RWPE1 (cell line): ENCODE measurements at regions not wholly inside any gene's neighbourhood (a gene's known extent, or its start where the extent isn't known, plus 50 kb on each side); places are given as distances from the start of the nearest gene placed in this dataset.

Source experiments
- CTCF ChIA-PET: fragments of 350-600 bp; sonication (Branson Sonifier 250); formaldehyde crosslinking; extraction: SDS; loops from one replicate; lab custom pipeline; 2021; lab: Yijun Ruan, JAX
- POLR2A ChIA-PET: fragments of 400-600 bp; formaldehyde crosslinking; extraction: SDS; loops from one replicate; lab custom pipeline; 2020; ENCODE audit warnings: antibody characterized with exemption; ENCODE audit not compliant: low non-redundant PET; lab: Yijun Ruan, JAX
- DNase-seq: peaks from one replicate; pipeline ENCODE4 v3.0.0; 2012; ENCODE audit warnings: low spot score
- H3K27ac ChIP-seq: fragments of 450-650 bp; 2 replicates; pipeline ENCODE4 v1.5.1; 2017
- TF ChIP-seq, protein P1 (sequence below): fragments of 450-650 bp; conservative IDR thresholded peaks from 2 replicates; pipeline ENCODE4 v1.5.1; 2017; ENCODE audit warnings: low read depth, mild to moderate bottlenecking

DNA sequence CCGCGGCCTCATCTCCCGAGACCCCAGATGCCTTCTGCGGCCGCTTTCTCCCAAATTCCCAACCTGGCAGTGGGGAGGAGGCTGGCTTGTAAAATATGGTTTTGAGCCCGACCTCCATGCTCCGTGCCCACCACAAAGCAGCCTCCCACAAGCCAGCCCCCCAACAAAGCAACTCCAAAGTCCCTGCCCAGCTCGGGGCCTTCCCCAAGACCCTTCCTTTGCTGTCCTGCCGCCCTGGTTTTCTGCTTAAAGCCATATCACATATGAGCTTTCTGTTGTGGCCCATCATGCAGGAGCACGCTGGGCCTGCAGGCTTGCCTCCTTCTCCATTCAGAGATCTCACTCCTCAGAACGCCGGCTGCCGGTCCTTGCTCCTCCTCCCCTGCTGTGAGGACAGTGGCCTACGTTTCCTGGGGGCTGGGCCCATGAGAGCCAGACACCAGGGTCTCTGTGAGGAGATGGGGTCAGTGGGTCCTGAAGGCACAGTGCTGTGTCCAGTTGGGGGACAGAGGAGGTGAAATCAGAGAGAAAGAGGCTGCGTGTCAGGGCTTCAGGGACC is 680.0 kb downstream of the BRD1 start:
- ChIA-PET POLR2A (no interaction called here), CTCF (no interaction called here)
- TF ChIP-seq, protein P1, sequence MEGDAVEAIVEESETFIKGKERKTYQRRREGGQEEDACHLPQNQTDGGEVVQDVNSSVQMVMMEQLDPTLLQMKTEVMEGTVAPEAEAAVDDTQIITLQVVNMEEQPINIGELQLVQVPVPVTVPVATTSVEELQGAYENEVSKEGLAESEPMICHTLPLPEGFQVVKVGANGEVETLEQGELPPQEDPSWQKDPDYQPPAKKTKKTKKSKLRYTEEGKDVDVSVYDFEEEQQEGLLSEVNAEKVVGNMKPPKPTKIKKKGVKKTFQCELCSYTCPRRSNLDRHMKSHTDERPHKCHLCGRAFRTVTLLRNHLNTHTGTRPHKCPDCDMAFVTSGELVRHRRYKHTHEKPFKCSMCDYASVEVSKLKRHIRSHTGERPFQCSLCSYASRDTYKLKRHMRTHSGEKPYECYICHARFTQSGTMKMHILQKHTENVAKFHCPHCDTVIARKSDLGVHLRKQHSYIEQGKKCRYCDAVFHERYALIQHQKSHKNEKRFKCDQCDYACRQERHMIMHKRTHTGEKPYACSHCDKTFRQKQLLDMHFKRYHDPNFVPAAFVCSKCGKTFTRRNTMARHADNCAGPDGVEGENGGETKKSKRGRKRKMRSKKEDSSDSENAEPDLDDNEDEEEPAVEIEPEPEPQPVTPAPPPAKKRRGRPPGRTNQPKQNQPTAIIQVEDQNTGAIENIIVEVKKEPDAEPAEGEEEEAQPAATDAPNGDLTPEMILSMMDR = no peak
- H3K27ac ChIP-seq = no peak overlapping the region
- DNase-seq = no peak

DNA sequence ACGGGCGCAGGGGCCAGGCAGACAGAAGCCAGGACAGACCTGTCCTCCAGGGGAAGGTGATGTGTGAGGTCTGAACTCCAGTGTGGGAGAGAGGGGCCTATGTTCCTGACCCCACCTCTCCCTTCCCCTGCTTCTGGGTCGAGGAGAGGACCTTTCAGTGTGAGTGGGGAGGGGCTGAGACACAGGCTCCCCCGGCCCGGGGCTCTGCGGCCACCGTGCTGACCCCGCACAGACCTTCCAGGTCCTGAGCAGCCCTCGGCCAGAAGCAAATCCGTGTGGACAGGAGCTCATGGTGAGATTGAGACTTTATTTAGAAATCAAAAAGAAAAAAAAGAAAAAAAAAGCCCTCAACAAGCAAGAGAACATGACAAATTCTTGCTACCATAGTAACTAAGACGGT is 680.5 kb downstream of the BRD1 start:
- TF ChIP-seq, protein P1 = no peak
- H3K27ac ChIP-seq = no peak overlapping the region
- CTCF ChIA-PET = no interaction called here
- POLR2A ChIA-PET = no interaction called here
- no peak for DNase-seq

DNA sequence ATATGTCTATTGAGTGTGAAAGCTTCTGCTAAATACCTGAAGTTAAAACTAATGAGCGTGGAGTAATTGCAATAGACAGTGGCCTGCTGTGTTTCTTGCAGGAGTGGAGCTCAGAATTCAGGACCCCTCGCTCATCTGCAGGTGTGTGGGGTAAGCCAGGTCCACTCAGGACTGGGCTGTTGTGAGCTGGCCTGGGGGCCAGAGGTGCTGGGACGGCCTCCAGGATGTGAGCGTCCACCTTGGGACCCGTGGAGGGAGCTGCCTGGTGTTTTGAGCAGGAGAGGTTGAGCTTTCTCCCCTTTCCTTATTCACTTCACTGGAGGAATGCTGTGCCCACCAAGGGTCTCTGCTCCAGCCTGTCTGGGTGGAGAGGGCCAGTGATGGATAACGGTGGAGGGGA is 681.2 kb downstream of the BRD1 start:
- TF ChIP-seq, protein P1 = no peak
- H3K27ac ChIP-seq = no peak overlapping the region
- ChIA-PET CTCF (no interaction called here), POLR2A (no interaction called here)
- DNase-seq = no peak

DNA sequence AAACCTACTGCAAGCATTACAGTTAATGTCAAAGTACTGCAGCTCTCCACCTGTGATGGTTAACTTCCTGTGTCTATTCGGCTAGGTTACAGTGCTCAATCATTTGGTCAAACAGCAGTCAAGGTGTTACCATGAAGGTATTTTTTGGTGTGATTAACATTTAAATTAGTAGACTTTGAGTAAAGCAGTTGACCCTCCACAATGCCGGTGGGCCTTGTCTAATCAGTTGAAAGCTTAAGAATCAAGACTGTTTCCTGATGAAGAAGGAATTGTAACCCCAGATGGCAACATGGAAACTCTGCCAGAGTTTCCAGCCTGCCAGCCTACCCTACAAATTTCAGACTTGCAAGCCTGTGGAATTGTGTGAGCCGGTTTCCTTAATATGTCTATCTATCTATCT is 683.9 kb downstream of the BRD1 start:
- CTCF ChIA-PET = no interaction called here
- no peak for DNase-seq
- TF ChIP-seq, protein P1 = no peak
- H3K27ac ChIP-seq = no peak overlapping the region
- POLR2A ChIA-PET = no interaction called here

DNA sequence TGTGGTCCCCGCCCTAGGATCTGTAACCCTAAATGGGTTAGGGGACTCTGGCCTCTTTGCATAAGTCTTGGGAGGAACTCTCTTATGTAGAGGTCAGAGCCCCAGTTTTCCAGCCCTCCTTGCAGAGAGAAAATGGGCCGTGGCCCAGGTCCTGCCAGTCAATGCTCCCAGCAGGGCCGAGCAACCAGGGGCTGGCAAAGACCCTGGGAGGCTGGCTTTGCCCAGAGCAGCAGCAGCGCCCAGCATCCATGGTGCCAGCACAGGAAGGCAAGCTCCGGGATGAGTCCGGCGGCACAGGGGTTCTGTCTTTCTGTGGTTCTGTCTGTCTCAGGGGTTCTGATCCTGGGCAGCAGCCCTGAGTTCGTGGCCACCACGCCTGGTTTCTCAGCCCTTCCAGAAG is 684.8 kb downstream of the BRD1 start:
- TF ChIP-seq, protein P1 = no peak
- no peak for DNase-seq
- CTCF ChIA-PET = no interaction called here
- H3K27ac ChIP-seq = no peak overlapping the region
- POLR2A ChIA-PET = no interaction called here

DNA sequence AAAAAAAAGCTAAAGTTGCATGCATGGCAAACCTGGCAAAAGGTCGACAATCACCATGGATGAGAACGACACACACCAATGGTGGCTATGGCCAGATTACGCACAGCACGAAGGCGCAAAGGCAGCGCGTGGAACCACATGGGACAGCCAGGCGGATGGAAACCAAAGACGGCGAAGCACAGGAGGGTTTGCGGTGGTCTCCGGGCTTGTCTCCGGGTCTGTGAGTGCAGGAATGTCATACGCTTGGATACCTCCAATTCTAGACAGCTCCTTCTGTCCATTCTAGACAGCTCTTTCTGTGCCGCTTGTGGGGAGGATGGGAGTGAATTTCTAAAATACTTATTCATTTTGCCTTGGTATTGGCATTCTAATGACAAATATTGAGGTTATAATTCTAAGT is 685.4 kb downstream of the BRD1 start:
- CTCF ChIA-PET = interaction anchor here (0.6 kb wide), 1 partner anchor 217 kb away, joined by 3 read pairs; no protein-coding TSS in a partner anchor
- no peak for DNase-seq
- POLR2A ChIA-PET = no interaction called here
- TF ChIP-seq, protein P1 = no peak
- no peak overlapping the region for H3K27ac ChIP-seq
